ENCODE measurements at regions not wholly inside any gene's neighbourhood (a gene's known extent, or its start where the extent isn't known, plus 50 kb on each side); places are given as distances from the start of the nearest gene placed in this dataset.

DNA sequence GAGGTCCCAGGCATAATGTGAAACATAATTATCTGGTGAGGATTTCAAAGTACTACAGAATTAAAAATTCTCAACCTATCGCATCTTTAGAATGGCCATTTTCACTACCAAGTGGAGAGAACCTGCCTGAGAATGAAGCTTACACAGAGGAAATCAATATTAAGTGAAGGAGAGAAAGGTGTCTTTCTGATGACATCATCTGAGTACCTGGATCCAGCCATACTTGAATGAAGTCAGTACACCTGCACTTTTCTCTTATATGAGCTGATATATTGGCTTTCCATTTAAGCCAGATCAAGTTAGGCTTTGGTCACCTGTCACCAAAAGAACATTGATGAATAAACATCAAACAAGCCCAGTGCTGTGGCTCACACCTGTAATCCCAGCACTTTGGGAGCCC is 118.9 kb upstream of the MED14 start:
- TF ChIP-seq, protein P1, sequence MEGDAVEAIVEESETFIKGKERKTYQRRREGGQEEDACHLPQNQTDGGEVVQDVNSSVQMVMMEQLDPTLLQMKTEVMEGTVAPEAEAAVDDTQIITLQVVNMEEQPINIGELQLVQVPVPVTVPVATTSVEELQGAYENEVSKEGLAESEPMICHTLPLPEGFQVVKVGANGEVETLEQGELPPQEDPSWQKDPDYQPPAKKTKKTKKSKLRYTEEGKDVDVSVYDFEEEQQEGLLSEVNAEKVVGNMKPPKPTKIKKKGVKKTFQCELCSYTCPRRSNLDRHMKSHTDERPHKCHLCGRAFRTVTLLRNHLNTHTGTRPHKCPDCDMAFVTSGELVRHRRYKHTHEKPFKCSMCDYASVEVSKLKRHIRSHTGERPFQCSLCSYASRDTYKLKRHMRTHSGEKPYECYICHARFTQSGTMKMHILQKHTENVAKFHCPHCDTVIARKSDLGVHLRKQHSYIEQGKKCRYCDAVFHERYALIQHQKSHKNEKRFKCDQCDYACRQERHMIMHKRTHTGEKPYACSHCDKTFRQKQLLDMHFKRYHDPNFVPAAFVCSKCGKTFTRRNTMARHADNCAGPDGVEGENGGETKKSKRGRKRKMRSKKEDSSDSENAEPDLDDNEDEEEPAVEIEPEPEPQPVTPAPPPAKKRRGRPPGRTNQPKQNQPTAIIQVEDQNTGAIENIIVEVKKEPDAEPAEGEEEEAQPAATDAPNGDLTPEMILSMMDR (IDR thresholded peaks at IDR 0.05), result no peak
- no peak for TF ChIP-seq POLR2AphosphoS5 (IDR thresholded peaks at IDR 0.05; ENCODE audit: low read depth, low read length)
- no peak for TF ChIP-seq EP300 (IDR thresholded peaks at IDR 0.05; ENCODE audit: borderline replicate concordance in 1 of 2, low read depth in 1 of 2, low read length in 1 of 2)
- TF ChIP-seq, protein P2, sequence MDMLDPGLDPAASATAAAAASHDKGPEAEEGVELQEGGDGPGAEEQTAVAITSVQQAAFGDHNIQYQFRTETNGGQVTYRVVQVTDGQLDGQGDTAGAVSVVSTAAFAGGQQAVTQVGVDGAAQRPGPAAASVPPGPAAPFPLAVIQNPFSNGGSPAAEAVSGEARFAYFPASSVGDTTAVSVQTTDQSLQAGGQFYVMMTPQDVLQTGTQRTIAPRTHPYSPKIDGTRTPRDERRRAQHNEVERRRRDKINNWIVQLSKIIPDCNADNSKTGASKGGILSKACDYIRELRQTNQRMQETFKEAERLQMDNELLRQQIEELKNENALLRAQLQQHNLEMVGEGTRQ (IDR thresholded peaks at IDR 0.05; ENCODE audit: borderline replicate concordance, low read depth, low read length), result no peak
- no peak for TF ChIP-seq RAD21 (IDR thresholded peaks at IDR 0.05; ENCODE audit: low read length)
- TF ChIP-seq EZH2phosphoT487 (IDR thresholded peaks at IDR 0.05; ENCODE audit: borderline replicate concordance, low read depth), result no peak
- TF ChIP-seq GABPA (IDR thresholded peaks at IDR 0.05; ENCODE audit: low read depth), result no peak
